ENCODE measurements at regions not wholly inside any gene's neighbourhood (a gene's known extent, or its start where the extent isn't known, plus 50 kb on each side); places are given as distances from the start of the nearest gene placed in this dataset.
A peak's percentile ranks its signal among the peaks of the same experiment; 100 is the strongest.

DNA sequence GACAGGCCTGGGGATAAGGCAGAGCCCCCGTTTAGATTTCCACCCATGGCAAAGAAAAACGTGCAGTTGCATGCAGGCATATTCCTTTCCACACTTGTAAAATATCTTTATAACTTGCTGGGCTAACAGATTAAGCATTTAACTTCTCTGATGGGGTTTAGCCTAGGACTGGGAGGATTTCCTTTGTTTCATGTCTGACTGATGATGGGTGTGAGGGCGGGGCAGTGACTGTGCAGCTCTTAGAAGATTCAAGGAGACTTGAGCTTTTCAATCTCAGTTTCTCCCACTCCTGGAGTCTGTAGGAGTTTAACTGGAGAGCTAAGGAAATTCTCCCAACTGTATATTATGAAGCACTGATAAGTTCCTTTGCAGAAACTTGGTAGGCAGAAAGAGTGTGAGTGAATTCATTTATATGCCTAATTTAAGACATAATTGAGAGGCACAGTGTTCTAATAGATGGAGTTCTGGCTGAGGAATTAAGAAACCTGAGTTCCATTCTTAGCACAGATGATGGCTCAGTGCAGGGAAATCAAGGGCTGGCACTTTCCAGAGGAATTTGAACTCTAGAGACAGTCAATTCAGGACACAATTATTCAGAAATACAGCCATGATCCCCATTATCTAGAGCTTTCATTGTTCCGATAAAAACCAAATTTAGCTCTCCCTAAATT is 214.6 kb upstream of the CNR1 start:
- no peak for DNase-seq (ENCODE audit: low read depth)

DNA sequence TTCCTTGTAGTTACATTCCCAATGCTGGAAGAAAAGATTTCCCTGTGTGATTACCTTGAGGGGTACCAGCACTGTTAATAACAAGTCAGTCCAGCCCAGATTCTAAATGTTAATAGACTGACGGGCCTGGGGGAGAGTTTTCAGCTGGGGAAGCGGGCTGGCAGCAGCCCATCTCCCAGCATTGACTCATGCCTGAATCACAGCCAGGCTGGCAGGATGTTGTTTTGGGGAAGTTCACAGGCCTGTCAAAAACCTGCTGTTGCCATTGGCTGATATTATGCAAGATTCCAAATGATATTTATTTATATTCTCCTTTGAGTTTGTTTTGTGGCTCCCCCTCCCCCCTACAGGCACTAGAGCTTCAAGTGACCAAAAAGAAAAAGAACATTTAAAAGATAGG is 213.9 kb upstream of the CNR1 start:
- DNase-seq (ENCODE audit: low read depth) = peak; percentile 56

DNA sequence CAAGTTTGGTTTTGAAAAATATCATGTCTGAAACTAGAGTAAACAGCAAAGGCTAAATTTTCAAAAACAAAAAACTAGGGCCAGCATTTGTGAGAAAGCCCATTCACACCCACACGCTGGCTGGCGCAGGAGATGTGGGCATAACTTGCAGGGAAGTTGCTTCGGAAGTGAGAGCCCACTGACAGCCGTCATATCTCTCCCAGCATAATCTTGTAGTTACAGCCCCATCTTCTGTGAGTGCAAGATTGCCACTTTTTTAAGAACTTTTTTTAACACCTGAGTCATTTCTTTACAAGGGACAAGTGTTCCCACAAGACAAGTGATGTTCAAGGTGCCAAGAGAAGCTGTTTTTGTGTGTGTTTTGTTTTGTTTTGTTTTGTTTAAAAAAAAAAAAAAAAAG is 212.5 kb upstream of the CNR1 start:
- no peak for DNase-seq (ENCODE audit: low read depth)

DNA sequence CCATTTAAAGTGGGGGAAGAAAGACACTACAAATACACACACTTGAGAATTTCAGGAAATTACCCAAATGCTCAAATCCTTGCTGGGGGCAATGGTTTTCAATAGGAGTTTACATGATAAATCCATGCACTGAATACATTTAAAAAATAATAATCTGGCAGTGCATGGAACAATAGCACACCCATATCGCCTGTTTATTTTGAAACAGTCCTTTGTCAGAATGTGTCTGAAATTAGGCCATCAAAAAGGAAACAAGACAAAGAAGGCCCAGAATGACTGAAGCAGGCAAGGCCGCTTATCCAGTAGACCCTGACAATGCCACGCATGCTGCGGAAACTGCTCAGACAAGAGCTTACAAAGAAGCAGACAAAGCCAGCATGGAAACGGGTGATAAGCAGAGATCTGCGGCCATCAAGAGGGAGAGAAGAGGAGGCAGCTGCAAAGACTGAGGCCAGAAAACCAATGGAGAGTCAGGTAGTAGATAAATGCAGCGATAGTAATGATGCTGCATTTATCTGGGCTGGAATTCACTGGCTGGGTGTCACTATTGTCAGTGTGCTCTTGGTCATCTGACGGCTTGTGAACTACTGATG is 211.9 kb upstream of the CNR1 start:
- no peak for DNase-seq (ENCODE audit: low read depth)

DNA sequence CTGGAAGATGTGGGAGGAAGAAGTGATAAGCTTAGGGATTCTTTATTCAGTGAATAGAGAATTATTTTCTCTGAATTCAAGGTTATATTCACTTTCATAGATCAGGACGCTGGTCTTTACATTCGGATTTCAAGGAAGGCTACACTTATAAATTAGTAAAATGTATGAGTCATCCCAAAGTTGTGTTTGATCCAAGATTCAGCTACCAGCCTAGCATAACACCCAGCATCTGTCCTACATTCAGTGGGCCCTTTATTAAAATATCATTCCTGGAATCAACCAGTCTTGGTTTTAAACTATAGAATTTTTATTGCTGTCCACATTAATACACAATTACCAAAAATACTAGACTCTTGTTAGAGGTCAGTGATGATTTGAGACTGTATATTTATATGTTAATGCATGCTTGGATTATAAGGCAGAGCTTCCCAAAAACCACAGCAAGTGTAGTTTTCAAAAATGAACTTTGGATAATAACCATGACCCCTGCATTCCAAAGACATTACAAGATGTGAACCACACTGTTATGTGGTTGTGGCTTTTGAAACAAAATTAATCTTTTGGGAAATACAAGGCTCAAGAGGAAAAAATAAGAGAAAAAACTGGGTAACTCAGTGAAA is 210.7 kb upstream of the CNR1 start:
- DNase-seq (ENCODE audit: low read depth) = peak; percentile 64

DNA sequence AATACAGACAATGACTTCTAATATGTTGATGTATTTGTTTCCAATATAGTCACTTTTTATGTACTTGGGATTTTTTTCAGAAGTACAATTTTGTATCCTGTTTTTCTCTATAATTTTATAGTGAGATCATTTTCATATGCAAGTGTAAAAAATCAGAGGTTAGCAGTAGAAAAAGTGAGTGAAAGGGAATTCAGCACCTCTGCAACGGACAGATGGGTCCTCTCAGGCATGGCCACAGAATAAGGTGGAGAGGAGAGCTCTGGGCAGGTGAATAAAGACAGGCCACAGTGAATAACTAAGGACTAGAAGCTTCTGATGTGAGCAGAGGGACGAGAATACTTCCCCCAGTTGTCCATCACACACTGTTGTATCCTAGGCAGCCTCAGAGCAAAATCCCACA is 210.1 kb upstream of the CNR1 start:
- no peak for DNase-seq (ENCODE audit: low read depth)

DNA sequence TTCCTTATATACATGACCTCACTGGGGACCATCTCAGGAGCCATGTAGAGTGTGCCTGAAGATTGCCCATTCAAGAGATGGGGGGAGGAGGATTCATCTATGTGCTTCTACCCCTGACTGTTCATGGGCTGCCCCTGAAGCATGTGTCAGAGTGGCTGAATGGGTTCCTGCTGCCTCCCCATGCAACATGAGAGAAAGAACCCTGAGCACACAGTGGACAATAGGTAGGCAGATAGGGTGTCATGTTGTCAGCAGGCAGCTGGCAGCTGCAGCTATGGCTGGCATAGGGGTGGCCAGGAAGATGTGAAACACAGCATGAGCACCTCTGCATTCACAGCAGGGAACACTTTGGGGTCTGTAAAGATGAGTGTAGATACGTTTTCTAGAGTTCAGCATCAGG is 208.4 kb upstream of the CNR1 start:
- no peak for DNase-seq (ENCODE audit: low read depth)

DNA sequence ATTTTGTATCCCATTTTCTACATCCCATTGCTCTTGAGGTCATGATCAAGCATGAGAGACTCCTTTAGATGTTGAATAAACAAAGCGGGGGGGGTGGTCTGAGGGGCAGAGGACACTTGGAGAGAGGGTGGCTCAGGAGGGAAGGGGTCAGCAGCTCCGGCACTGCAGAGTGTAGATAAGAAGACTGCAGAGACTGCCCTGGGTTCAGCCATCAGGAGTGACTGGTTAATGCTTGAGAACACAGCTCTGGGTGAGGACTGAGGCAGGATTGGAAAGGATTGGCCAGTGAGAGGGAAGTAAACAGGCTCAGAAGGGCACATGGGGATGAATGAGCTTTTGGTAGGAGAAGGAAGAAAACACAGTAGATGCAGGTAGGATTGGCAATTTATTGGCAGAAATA is 205.3 kb upstream of the CNR1 start:
- no peak for DNase-seq (ENCODE audit: low read depth)

DNA sequence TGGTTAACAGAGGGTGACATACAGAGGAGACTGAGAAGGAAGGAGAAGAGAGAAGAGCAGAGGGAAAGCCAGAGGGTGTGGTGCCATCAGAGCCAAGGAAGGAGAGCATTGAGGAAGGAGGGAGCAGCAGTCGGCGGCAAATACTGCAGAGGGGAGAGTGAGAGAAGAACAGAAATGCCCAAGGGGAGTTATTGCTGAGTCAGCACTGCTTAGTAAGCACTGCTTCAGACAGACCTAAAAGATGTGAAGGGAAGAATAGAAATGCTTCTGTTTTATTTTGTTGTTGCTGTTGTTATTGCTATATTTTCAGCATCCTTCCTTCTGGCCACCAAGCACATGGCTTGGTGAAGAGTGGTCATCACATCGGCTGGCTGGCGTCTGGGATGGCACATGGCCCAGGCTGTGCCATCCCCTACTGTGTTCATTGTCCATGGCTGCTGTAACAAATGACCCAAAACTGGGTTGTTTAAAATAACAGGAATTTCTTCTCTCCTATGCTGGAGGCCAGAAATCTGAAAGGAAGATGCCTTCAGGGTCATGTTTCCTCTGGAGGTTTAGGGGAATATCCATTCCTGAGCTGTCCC is 204.1 kb upstream of the CNR1 start:
- no peak for DNase-seq (ENCODE audit: low read depth)

DNA sequence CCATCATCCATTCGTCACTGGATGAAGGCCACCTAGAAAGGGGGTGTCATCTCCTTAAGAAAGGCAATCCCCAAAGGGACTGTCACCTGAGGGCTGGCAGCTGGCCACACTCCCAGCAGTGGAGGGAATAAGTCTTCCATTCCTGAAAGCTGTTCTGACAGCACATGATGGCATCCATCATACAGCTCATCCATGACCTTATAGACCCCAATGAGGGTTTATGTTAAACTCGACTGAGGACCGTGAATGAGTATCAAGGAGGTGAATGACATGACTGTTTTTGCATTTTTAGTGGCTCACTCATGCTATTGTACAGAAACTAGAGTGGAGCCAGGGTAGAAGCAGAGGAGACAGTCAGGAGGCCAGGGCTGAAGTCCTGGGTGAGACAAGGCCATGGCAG is 203.1 kb upstream of the CNR1 start:
- DNase-seq (ENCODE audit: low read depth) = no peak

DNA sequence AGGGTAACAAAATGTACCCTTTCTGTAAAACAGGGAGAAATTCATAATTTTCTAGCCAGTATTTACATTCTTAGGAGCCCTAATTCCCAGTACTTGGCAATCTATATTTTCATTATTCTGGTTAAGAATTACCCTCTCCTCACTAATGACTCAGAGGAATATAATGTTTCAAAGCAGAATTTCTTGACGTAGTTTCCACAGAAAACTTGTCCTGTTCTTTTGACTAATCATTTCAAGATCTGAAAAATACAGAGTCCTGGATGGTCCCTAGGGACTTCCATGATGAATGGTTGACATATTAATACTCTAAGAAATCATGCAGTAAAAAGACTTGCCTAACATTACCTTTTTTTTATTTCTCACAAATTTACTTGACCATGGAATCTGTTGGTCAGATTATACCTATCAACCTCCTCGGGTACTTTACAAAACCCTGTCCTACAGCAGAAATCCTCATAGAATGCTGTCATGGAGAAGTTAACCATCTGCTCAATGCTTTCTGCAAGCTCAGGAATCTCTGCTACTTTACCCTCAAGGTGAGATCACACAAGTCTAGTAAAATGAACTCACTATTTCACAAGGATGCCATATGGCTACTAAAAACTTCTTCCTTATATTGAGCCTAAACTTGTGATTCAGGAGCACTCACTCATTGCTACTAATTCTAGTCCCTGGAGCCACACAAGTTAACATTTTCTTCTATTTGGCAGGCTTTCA is 202.1 kb upstream of the CNR1 start:
- DNase-seq (ENCODE audit: low read depth) = peak; percentile 62

DNA sequence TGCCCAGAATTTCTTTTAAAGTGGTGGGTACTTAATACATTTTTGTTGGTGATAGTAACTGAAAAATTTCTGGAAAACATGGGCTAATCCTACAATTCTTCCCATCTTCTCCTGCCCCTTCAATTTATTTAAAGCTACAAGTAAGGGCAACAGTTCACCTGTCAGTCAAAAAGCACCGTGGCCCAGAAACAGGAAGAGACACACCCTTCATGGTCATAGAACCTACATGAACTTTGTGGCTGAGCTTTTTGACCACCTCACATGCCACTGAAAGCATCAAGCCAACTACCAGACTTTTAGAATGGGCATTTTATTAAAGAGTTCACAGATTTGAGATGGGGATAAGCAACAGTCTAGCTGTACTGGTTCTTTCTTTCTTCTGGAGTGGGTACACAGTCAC is 201.1 kb upstream of the CNR1 start:
- no peak for DNase-seq (ENCODE audit: low read depth)

DNA sequence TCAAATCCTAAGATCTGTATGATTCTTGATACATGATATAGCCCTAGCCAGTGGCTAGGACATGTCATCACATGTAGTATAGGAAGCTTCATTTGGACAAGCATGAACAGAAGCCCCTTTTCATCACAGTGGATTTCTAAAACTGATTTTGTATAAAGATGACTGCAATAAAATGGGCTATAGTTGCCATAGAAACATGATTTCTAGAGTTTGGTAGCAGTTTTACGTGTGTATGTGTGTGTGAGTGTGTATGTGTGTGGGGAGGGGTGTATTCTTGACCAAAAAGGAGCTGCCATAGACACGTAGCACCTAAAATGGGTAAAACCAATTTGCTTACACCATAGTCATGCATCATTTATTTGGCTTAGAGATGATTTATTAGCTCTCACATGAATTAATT is 200.5 kb upstream of the CNR1 start:
- DNase-seq (ENCODE audit: low read depth) = no peak

DNA sequence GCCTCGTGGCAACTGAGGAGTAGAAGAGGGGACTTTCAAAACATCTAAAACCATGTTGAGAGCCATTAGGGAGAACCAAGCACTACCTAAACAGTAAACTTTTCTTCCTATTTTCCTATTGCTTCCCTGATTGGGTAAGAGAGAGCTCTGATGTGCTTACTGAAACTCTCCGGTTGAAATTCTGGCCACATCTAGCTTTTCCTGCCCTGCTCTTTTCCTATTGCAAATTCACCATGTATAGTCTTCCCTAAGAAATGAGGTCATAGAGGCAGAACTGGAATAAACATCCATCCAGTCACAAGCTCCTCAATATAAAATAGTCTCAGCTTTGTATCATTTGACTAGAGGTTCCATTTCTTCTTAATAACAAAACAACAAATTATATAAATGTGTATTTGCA is 199.5 kb upstream of the CNR1 start:
- no peak for DNase-seq (ENCODE audit: low read depth)

DNA sequence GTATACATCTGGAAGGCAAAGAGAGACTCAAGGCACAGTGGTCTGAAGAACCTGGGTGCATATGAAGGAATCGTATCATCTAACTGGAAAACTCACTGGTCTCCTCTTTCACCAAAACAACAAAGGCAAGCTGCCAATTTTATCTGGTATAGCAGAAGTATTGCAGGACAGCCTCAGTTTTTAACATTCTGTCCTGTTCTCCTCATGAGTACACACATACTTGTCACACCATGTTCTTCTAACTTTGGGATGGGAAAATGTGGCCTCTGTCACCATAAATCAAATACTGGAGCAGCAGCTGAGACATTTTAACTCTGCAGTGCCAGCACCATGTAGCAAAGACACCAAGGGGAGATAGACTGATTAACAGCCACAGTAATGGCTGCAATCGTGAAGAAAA is 199.1 kb upstream of the CNR1 start:
- no peak for DNase-seq (ENCODE audit: low read depth)

DNA sequence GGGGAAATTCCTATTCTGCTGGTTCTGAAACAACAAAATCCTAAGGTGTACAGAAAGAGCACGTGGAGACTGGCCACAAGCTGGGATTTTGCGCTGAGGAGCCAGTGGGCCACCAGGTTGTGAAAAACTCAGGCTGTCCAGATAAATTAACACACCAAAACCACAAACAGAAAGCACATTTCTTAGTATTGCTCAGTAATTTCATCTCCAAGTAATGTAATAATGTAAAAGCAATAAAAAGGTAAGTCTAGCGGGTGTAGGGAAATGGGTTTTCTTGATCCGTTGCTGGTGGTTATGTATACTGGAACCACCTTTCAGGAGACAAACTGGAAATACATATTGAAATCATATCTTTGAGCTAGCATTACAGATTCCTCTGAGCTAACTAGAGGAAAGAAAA is 195.6 kb upstream of the CNR1 start:
- no peak for DNase-seq (ENCODE audit: low read depth)

DNA sequence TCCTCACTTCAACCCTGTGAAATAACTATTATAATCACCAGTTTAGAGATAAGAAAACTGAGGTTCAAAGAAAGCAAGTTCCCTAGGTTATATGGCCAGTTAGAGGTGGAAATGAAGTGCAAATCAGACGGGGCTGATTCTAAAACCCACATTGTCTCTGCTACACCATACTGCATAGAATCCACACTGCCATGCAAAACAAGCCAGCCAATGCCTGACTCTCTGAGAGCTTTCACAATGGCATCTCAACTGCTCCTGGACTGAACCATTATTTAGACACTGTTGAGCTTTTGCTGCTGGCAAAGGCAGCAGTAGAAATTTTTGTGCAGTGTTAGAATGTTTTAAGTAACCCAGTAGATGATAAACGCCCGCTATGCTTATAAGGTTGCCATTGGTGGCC is 195.2 kb upstream of the CNR1 start:
- no peak for DNase-seq (ENCODE audit: low read depth)

DNA sequence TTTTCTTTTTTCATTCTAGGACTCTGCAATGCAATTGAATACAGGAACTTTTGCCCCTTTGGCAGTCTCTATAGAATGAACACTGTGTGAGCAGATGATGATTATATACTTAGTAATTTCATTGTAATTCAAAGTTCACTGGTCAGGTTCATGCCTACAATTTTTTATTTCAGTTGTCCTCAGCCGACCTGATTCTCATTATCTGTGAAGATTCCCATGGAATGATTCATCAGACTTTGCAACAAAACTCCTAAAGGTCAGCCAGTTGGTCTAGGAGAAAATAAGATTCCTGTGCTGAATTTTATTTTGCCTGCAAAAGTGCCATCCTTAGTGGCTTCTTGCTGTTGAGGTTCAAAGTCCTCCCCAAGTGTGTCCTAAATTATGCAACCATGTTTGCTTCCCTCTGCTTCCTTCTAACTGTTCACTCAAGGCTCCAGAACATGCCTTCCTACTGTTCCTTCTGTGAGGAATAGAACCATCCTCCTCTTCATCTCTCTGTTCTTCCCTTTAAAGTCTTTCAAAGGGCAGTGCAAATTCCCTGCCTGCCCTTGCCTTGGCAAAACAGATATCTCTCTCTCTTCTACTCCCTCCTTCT is 194.2 kb upstream of the CNR1 start:
- peak; percentile 41 for DNase-seq (ENCODE audit: low read depth)

DNA sequence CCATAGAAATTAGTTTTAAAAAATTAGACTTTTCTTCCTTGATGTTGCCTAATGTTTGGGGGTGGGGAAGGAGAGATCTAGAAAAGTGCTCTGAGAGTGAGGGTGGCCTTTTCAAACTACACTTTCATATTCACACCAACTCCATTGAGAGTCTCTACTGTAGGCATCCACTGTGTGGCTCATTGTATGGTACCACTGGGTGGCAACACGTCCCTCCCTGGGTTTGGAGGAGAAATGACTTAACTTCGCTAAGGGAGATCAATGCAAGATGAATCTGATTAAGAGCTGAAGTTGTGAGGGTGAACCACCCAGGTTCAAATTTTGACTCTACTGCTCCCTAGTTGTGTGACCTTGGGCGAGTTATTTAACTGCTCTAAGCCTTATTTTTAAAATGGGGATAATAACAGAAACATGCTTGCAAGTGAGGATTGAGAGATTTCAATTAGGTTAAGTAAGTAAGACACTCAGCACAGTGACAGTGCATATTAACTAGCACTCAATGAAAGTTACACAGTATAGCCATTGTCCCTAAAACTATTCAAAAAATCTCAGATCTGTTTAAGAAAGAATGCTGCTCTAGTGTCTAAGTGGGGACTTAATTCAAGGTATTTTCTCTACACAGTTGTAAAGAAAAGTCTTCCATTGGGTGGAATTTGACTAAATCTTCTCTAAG is 193.5 kb upstream of the CNR1 start:
- DNase-seq (ENCODE audit: low read depth) = no peak

DNA sequence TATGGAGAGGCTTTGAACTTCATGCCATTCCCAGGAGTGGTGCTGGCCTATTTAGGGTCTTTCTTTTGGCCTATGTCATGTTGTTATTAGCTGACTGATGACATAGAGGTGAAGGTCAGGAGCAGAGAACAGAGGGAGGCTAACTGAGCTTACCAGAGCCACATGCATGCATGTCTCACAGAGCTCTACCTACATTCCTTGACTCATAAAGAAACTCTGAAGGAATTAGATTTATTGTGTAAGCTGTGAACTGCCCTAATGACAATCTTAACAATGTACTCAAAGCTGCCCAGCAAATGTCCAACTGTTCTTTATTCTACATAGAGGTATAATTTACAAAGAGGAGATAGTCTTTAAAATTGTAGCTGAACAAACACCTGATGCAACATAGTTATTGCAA is 192.7 kb upstream of the CNR1 start:
- DNase-seq (ENCODE audit: low read depth) = peak; percentile 19

DNA sequence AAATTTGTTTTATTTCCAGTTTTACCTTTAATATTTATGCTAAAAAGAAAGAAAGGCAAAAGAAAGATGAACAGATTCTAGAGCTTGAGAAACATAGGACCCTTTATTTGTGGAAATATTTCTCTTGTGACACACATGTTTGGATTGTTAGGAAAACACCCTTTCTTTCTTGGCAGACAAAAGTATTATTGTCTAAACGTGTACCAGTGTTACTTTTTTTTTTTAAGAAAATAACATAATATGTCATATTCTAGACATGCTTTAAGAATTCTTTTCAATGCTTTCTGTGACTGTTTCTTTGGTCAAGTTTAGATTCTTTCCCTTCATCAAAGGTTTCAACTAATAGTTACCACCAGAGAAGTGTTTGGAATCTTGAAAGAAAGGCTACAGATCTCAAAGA is 183.4 kb upstream of the CNR1 start:
- no peak for DNase-seq (ENCODE audit: low read depth)

DNA sequence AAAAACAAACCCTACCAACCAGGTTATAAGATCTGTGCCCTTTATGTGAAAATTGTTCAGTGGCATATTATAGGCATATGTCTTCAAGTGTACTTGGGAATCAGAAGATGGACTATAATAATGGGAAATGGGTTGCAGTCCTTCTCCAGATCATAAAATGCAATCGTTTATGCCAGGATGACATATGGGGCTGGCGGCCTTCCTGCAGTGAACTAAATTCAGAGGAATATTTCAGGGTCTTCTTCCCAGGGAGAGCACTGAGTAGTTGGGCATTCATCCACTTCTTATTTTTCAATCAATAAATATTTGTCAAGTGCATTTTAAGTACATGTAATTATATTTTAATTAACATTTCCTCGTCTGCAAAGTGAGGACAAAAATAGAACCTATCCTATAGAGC is 176.2 kb upstream of the CNR1 start:
- DNase-seq (ENCODE audit: low read depth) = no peak
